HepG2 (cell line): ENCODE measurements at regions not wholly inside any gene's neighbourhood (a gene's known extent, or its start where the extent isn't known, plus 50 kb on each side); places are given as distances from the start of the nearest gene placed in this dataset.

ENCODE experiments used
- ARNTL ChIP-seq: sonication (generic); formaldehyde crosslinking; IDR thresholded peaks from 2 replicates; pipeline ENCODE4 v1.4.0; 2020; ENCODE audit warnings: mild to moderate bottlenecking, missing genetic modification reagents
- FOXK2 ChIP-seq: fragments of 450-650 bp; IDR thresholded peaks from 2 replicates; pipeline ENCODE4 v1.6.1; 2016
- MXI1 ChIP-seq: IDR thresholded peaks from 3 replicates; pipeline ENCODE4 v1.6.1; 2012; ENCODE audit warnings: low read depth, low read length, inconsistent platforms, borderline replicate concordance
- NFRKB ChIP-seq: fragments of 450-650 bp; IDR thresholded peaks from 2 replicates; pipeline ENCODE4 v1.6.1; 2017
- NFYC ChIP-seq: IDR thresholded peaks from 2 replicates; pipeline ENCODE4 v1.6.1; 2016; ENCODE audit warnings: missing genetic modification reagents, missing compliant biosample characterization
- POLR2A ChIP-seq, 2 experiments: IDR thresholded peaks; 2 replicates each; pipeline ENCODE4 v1.6.1; 2011; ENCODE audit warnings: low read depth in 2 of 2, low read length in 2 of 2, mild to moderate bottlenecking in 1 of 2, moderate library complexity in 1 of 2; ENCODE audit not compliant: insufficient read depth in 1 of 2
- RAD21 ChIP-seq: fragments of 450-650 bp; formaldehyde crosslinking; IDR thresholded peaks from 2 replicates; pipeline ENCODE4 v1.5.0; 2020; ENCODE audit warnings: mild to moderate bottlenecking
- RFXAP ChIP-seq: sonication (generic); formaldehyde crosslinking; IDR thresholded peaks from 2 replicates; pipeline ENCODE4 v1.4.0; 2020; ENCODE audit warnings: missing genetic modification reagents, borderline replicate concordance
- RORA ChIP-seq: sonication (generic); formaldehyde crosslinking; IDR thresholded peaks from 2 replicates; pipeline ENCODE4 v1.5.0; 2020; ENCODE audit warnings: mild to moderate bottlenecking, missing genetic modification reagents, moderate library complexity
- SIN3A ChIP-seq: IDR thresholded peaks from 2 replicates; pipeline ENCODE4 v1.6.1; 2011; ENCODE audit warnings: low read depth, mild to moderate bottlenecking, control low read depth, low read length, borderline replicate concordance
- U2AF2 ChIP-seq: fragments of 200-400 bp; formaldehyde crosslinking; IDR thresholded peaks from 2 replicates; pipeline ENCODE4 v1.6.1; 2017; ENCODE audit warnings: low read depth, mild to moderate bottlenecking, low read length
- TF ChIP-seq, protein P1 (sequence below): sonication (generic); formaldehyde crosslinking; IDR thresholded peaks from 2 replicates; pipeline ENCODE4 v1.5.0; 2020; ENCODE audit warnings: mild to moderate bottlenecking, missing genetic modification reagents, moderate library complexity
- TF ChIP-seq, protein P2 (sequence below): sonication (generic); formaldehyde crosslinking; IDR thresholded peaks from 2 replicates; pipeline ENCODE4 v1.5.0; 2020; ENCODE audit warnings: missing genetic modification reagents
- TF ChIP-seq, protein P3 (sequence below): IDR thresholded peaks from 2 replicates; pipeline ENCODE4 v1.6.1; 2012; ENCODE audit warnings: inconsistent platforms

DNA sequence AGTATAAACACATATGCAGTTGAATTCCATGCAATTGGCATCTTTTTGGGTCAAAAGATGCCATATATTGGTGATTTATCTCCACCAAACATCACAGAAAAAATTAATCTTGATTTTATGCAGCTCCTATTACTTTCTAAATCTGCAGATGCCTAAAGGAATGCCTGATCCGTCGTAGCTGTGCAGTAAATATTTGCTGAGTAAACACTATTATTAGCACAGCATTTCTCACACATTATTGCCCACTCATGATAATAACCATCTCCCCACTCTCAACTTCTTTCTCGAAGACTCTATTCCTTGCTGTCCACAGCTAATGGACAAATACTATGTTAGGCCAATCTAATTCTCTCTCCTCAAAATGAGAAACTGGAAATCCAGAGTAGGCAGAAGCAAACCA, 625.2 kb downstream of the ZIC1 start:
- TF ChIP-seq POLR2A (IDR thresholded peaks at IDR 0.05; ENCODE audit: insufficient read depth in 1 of 2, low read depth in 2 of 2, low read length in 2 of 2), result no peak
- no peak for TF ChIP-seq NFYC
- no peak for TF ChIP-seq RFXAP (CRISPR knock-in tag)
- no peak for TF ChIP-seq MXI1
- no peak for TF ChIP-seq NFRKB
- TF ChIP-seq RAD21, result no peak
- TF ChIP-seq FOXK2, result no peak
- TF ChIP-seq SIN3A, result no peak
- TF ChIP-seq RORA, result no peak
- TF ChIP-seq, protein P1, sequence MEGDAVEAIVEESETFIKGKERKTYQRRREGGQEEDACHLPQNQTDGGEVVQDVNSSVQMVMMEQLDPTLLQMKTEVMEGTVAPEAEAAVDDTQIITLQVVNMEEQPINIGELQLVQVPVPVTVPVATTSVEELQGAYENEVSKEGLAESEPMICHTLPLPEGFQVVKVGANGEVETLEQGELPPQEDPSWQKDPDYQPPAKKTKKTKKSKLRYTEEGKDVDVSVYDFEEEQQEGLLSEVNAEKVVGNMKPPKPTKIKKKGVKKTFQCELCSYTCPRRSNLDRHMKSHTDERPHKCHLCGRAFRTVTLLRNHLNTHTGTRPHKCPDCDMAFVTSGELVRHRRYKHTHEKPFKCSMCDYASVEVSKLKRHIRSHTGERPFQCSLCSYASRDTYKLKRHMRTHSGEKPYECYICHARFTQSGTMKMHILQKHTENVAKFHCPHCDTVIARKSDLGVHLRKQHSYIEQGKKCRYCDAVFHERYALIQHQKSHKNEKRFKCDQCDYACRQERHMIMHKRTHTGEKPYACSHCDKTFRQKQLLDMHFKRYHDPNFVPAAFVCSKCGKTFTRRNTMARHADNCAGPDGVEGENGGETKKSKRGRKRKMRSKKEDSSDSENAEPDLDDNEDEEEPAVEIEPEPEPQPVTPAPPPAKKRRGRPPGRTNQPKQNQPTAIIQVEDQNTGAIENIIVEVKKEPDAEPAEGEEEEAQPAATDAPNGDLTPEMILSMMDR (CRISPR knock-in tag), result no peak
- TF ChIP-seq, protein P2, sequence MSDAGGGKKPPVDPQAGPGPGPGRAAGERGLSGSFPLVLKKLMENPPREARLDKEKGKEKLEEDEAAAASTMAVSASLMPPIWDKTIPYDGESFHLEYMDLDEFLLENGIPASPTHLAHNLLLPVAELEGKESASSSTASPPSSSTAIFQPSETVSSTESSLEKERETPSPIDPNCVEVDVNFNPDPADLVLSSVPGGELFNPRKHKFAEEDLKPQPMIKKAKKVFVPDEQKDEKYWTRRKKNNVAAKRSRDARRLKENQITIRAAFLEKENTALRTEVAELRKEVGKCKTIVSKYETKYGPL (CRISPR knock-in tag), result no peak
- TF ChIP-seq, protein P3, sequence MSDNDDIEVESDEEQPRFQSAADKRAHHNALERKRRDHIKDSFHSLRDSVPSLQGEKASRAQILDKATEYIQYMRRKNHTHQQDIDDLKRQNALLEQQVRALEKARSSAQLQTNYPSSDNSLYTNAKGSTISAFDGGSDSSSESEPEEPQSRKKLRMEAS, result no peak
- TF ChIP-seq ARNTL, result no peak
- TF ChIP-seq U2AF2, result no peak
